OCI-LY7 (cell line): ENCODE measurements at regions not wholly inside any gene's neighbourhood (a gene's known extent, or its start where the extent isn't known, plus 50 kb on each side); places are given as distances from the start of the nearest gene placed in this dataset.

ENCODE experiments used
- EZH2phosphoT487 ChIP-seq: fragments of 200-600 bp; sonication (generic); IDR thresholded peaks from 2 replicates; pipeline ENCODE4 v1.6.1; 2018; ENCODE audit warnings: low read depth, borderline replicate concordance, mild to moderate bottlenecking, mixed run types, antibody characterized with exemption, low read length, moderate library complexity, mixed read lengths
- TF ChIP-seq, protein P1 (sequence below): fragments of 200-600 bp; sonication (generic); conservative IDR thresholded peaks from 2 replicates; pipeline ENCODE4 v1.5.1; 2014; ENCODE audit warnings: mild to moderate bottlenecking, antibody characterized with exemption, low read length, moderate library complexity, mixed read lengths

DNA sequence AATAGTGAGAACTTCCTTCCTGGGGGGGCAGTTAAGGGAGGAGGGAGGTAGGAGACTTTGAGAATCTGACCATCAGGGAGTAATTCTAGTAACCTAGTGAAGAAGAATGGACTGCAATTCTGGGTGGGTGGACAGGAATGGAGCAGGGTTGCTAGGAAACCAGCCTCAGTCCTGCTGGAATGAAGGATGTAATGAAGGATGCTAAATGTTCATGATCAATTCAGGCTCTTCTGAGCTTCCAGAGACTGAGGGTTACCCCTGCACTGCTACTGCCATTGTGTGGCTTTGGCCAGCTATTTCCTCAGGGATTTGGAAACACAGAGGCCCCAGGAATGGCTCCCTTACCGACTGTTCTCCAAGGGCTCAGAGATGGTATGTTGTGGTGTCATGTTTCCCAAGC lies 116.4 kb downstream of the UTP18 start:
- TF ChIP-seq, protein P1, sequence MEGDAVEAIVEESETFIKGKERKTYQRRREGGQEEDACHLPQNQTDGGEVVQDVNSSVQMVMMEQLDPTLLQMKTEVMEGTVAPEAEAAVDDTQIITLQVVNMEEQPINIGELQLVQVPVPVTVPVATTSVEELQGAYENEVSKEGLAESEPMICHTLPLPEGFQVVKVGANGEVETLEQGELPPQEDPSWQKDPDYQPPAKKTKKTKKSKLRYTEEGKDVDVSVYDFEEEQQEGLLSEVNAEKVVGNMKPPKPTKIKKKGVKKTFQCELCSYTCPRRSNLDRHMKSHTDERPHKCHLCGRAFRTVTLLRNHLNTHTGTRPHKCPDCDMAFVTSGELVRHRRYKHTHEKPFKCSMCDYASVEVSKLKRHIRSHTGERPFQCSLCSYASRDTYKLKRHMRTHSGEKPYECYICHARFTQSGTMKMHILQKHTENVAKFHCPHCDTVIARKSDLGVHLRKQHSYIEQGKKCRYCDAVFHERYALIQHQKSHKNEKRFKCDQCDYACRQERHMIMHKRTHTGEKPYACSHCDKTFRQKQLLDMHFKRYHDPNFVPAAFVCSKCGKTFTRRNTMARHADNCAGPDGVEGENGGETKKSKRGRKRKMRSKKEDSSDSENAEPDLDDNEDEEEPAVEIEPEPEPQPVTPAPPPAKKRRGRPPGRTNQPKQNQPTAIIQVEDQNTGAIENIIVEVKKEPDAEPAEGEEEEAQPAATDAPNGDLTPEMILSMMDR: no peak
- TF ChIP-seq EZH2phosphoT487: no peak
